SKM-1 (cell line): ENCODE measurements at regions not wholly inside any gene's neighbourhood (a gene's known extent, or its start where the extent isn't known, plus 50 kb on each side); places are given as distances from the start of the nearest gene placed in this dataset.
"Not testable (repeated sequence)": the region's sequence is repeated elsewhere in the genome, so short reads cannot be mapped to it uniquely, and the experiment has no call there.

ENCODE experiments used
- DNase-seq: peaks from one replicate; lab custom pipeline; 2025; ENCODE audit not compliant: unreplicated experiment; lab: John Stamatoyannopoulos, UW

- not testable (repeated sequence) for DNase-seq
These were observed 113.0 kb upstream of the CHD6 start for GRCh38 chr20:41731198-41731597.

GRCh38 chr20:41727681-41728080, 109.5 kb upstream of the CHD6 start:
- DNase-seq: not testable (repeated sequence)

- no peak for DNase-seq
These were observed 108.5 kb upstream of the CHD6 start for GRCh38 chr20:41726727-41727126.

- DNase-seq: no peak
These were observed 101.0 kb upstream of the CHD6 start for GRCh38 chr20:41719151-41719550.

- DNase-seq: no peak
These were observed 99.3 kb upstream of the CHD6 start for GRCh38 chr20:41717483-41717882.

GRCh38 chr20:41716911-41717310, 98.7 kb upstream of the CHD6 start:
- DNase-seq: no peak

- no peak for DNase-seq
These were observed 98.3 kb upstream of the CHD6 start for GRCh38 chr20:41716436-41716835.

GRCh38 chr20:41715526-41715925, 97.3 kb upstream of the CHD6 start:
- DNase-seq: no peak

GRCh38 chr20:41714030-41714429, 95.9 kb upstream of the CHD6 start:
- no peak for DNase-seq

GRCh38 chr20:41704896-41705295, 86.7 kb upstream of the CHD6 start:
- no peak for DNase-seq

GRCh38 chr20:41702647-41703046, 84.5 kb upstream of the CHD6 start:
- no peak for DNase-seq

- no peak for DNase-seq
These were observed 83.6 kb upstream of the CHD6 start for GRCh38 chr20:41701588-41702348.

- not testable (repeated sequence) for DNase-seq
These were observed 81.5 kb upstream of the CHD6 start for GRCh38 chr20:41699673-41700072.

GRCh38 chr20:41697861-41698559, 79.8 kb upstream of the CHD6 start:
- peak; percentile 3 for DNase-seq

- DNase-seq: no peak
These were observed 78.3 kb upstream of the CHD6 start for GRCh38 chr20:41696428-41696827.

GRCh38 chr20:41694796-41695195, 76.6 kb upstream of the CHD6 start:
- no peak for DNase-seq

- DNase-seq: peak; percentile 61
These were observed 75.2 kb upstream of the CHD6 start for GRCh38 chr20:41693136-41693979.

GRCh38 chr20:41692479-41693135, 74.4 kb upstream of the CHD6 start:
- peak; percentile 36 for DNase-seq

- DNase-seq: no peak
These were observed 73.3 kb upstream of the CHD6 start for GRCh38 chr20:41691443-41691842.

GRCh38 chr20:41690702-41691101, 72.5 kb upstream of the CHD6 start:
- DNase-seq: no peak

GRCh38 chr20:41686961-41687360, 68.8 kb upstream of the CHD6 start:
- no peak for DNase-seq
